GM18861 (cell line): ENCODE measurements at regions not wholly inside any gene's neighbourhood (a gene's known extent, or its start where the extent isn't known, plus 50 kb on each side); places are given as distances from the start of the nearest gene placed in this dataset.

Experiments
- ATAC-seq: cut with Tn5 transposase; IDR thresholded peaks from one replicate; pipeline ENCODE4 v1.9.1; 2021; ENCODE audit not compliant: unreplicated experiment

GRCh38 chr18:77505499-77505898, 255.9 kb downstream of the GALR1 start:
- ATAC-seq: no peak

GRCh38 chr18:77512152-77512551, 262.5 kb downstream of the GALR1 start:
- no peak for ATAC-seq

GRCh38 chr18:77517901-77518300, 268.3 kb downstream of the GALR1 start:
- ATAC-seq: no peak

GRCh38 chr18:77520767-77521166, 271.1 kb downstream of the GALR1 start:
- ATAC-seq: no peak

- no peak for ATAC-seq
Measured at GRCh38 chr18:77522051-77522675, 272.5 kb downstream of the GALR1 start.

GRCh38 chr18:77524909-77525308, 275.3 kb downstream of the GALR1 start:
- ATAC-seq: no peak

- no peak for ATAC-seq
Measured at GRCh38 chr18:77526962-77527361, 277.3 kb downstream of the GALR1 start.

- no peak for ATAC-seq
Measured at GRCh38 chr18:77528872-77529271, 279.2 kb downstream of the GALR1 start.

GRCh38 chr18:77529492-77530176, 280.0 kb downstream of the GALR1 start:
- ATAC-seq: no peak

GRCh38 chr18:77530732-77531131, 281.1 kb downstream of the GALR1 start:
- no peak for ATAC-seq

- no peak for ATAC-seq
Measured at GRCh38 chr18:77539860-77540259, 290.2 kb downstream of the GALR1 start.

GRCh38 chr18:77544792-77545191, 295.1 kb downstream of the GALR1 start:
- no peak for ATAC-seq

GRCh38 chr18:77547757-77548156, 298.1 kb downstream of the GALR1 start:
- no peak for ATAC-seq

GRCh38 chr18:77548790-77549420, 299.3 kb downstream of the GALR1 start:
- no peak for ATAC-seq

- ATAC-seq: no peak
Measured at GRCh38 chr18:77550625-77551024, 301.0 kb downstream of the GALR1 start.

- no peak for ATAC-seq
Measured at GRCh38 chr18:77551055-77551454, 301.4 kb downstream of the GALR1 start.

GRCh38 chr18:77552945-77553344, 303.3 kb downstream of the GALR1 start:
- no peak for ATAC-seq

GRCh38 chr18:77554061-77554460, 304.4 kb downstream of the GALR1 start:
- ATAC-seq: no peak

GRCh38 chr18:77557046-77557587, 307.5 kb downstream of the GALR1 start:
- no peak for ATAC-seq

- no peak for ATAC-seq
Measured at GRCh38 chr18:77559274-77559910, 309.7 kb downstream of the GALR1 start.

GRCh38 chr18:77560341-77560992, 310.8 kb downstream of the GALR1 start:
- ATAC-seq: peak; percentile 87
